Astrocyte of the spinal cord (primary cell): ENCODE measurements at regions not wholly inside any gene's neighbourhood (a gene's known extent, or its start where the extent isn't known, plus 50 kb on each side); places are given as distances from the start of the nearest gene placed in this dataset.

Experiments
- DNase-seq: peaks from one replicate; pipeline ENCODE4 v3.0.0; 2011; ENCODE audit warnings: low read depth, low spot score
- H3K4me3 ChIP-seq: 2 replicates; pipeline ENCODE4 v1.5.1; 2011; ENCODE audit warnings: low read depth, mild to moderate bottlenecking, low read length, moderate library complexity
- CTCF ChIP-seq: IDR thresholded peaks from 2 replicates; pipeline ENCODE4 v1.5.1; 2012; ENCODE audit warnings: low read depth, mild to moderate bottlenecking, low read length, inconsistent platforms
- in situ Hi-C: cut with HindIII; loops from 2 replicates; pipeline ENCODE4 v1.10.0; 2017; ENCODE audit warnings: low sequenced_read_pairs

- TF ChIP-seq CTCF, result no peak
- no peak overlapping the region for H3K4me3 ChIP-seq
- in situ Hi-C loops, result no loop called here
- no peak for DNase-seq
Measured at GRCh38 chr1:184905601-184906322, 68.5 kb downstream of the NIBAN1 start.

DNA sequence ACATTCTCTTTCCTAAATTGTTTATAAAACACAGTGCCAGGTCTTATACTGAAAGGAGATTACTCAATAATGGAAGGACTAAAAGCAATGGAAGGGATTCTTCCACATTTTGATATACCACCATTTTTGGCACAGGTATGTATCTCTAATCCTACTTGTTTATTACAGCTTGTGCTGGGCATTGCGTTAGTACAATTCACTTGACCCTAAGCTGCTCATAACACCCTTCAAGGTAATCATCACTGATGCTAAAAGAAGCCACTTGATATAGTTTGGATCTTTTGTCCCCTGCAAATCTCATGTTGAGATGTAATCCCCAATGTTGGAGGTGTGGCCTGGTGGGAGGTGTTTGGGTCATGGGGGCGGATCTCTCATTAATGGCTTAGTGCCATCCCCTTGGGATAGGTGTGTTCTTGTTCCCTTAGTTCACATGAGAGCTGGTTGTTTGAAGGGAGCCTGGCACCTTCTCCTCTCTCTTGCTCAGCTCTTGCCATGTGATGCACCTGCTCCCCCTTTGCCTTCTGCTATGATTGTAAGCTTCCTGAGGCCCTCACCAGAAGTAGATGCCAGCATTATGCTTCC, 71.1 kb downstream of the NIBAN1 start:
- in situ Hi-C loops, result no loop called here
- TF ChIP-seq CTCF, result no peak
- no peak for DNase-seq
- H3K4me3 ChIP-seq, result no peak overlapping the region

DNA sequence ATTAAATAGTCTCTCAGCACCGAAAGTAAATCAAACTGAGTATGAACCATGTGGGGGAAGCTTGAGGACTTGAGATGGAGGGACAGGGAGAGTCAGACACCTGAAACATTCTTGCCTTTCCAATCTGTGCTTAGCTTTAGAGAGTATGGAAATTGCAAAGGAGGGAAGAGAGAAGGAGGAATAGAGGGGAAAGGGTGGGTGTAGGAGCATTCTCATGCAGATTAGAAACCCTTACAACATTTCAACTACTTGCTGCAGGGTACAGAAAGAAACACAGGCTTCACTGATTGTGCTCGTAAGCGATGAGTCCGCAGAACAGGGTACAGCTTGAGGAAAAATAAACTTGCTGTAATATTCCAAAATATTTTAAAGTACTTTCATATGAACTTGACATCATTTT, 73.8 kb downstream of the NIBAN1 start:
- no peak for DNase-seq
- in situ Hi-C loops, result no loop called here
- TF ChIP-seq CTCF, result no peak

DNA sequence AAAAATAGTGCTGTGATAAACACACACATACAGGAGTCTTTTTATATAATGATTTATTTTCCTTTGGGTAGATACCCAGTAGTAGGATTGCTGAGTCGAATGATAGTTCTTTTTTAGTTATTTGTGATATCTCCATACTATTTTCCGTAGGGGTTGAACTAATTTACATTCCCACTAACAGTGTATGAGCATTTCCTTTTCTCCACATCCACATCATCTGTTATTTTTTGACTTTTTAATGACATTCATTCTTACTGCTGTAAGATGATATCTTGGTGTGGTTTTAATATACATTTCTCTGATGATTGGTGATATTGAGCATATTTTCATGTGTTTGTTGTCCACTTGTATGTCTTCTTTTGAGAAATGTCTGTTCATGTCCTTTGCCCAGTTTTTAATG, 78.3 kb downstream of the NIBAN1 start:
- DNase-seq, result no peak
- H3K4me3 ChIP-seq, result no peak overlapping the region
- in situ Hi-C loops, result no loop called here
- TF ChIP-seq CTCF, result no peak

More for the DNA sequence above, 73.8 kb downstream of the NIBAN1 start:
- no peak overlapping the region for H3K4me3 ChIP-seq

GRCh38 chr1:184895086-184895485, 79.2 kb downstream of the NIBAN1 start:
- no peak for DNase-seq
- in situ Hi-C loops, result no loop called here
- H3K4me3 ChIP-seq, result no peak overlapping the region
- no peak for TF ChIP-seq CTCF

GRCh38 chr1:184893695-184894094, 80.6 kb downstream of the NIBAN1 start:
- no peak overlapping the region for H3K4me3 ChIP-seq
- in situ Hi-C loops, result no loop called here
- no peak for TF ChIP-seq CTCF
- DNase-seq, result no peak
